ENCODE measurements at regions not wholly inside any gene's neighbourhood (a gene's known extent, or its start where the extent isn't known, plus 50 kb on each side); places are given as distances from the start of the nearest gene placed in this dataset.

GRCh38 chr1:185489406-185489805 is 172.4 kb upstream of the IVNS1ABP start:
- TF ChIP-seq EZH2 (IDR thresholded peaks at IDR 0.05; ENCODE audit: borderline replicate concordance) (no peak), CTCF (IDR thresholded peaks at IDR 0.05; ENCODE audit: poor library complexity) (no peak), EZH2phosphoT487 (IDR thresholded peaks at IDR 0.05; ENCODE audit: low read depth, severe bottlenecking, unreplicated experiment) (no peak)
- no peaks in the 10 kb centered on the region for H3K79me2 ChIP-seq
- H3K27me3 ChIP-seq = no peaks in the 10 kb centered on the region
- no peaks in the 10 kb centered on the region for H3K9me2 ChIP-seq (replicated peaks; ENCODE audit: insufficient read depth)
- no peak overlapping the region for H2AFZ ChIP-seq
- no peak for DNase-seq (ENCODE audit: low spot score)
- no peaks in the 10 kb centered on the region for H4K20me1 ChIP-seq (ENCODE audit: insufficient read depth, poor library complexity, severe bottlenecking)
- H3K27ac ChIP-seq = peak overlapping the region; percentile 78
- no peaks in the 10 kb centered on the region for H3K9me3 ChIP-seq (ENCODE audit: low read depth)
- peaks cover 10% of the 10 kb centered on the region for H3K4me1 ChIP-seq (ENCODE audit: insufficient read depth)
- 81% methylated on average over 3 of the region's 3 CpGs for WGBS (ENCODE audit: low lambda C conversion rate, missing lambda C conversion rate)
- no peak overlapping the region for H3K4me3 ChIP-seq
- H3K4me2 ChIP-seq = peak overlapping the region; percentile 62
- H3K36me3 ChIP-seq (replicated peaks; ENCODE audit: insufficient read depth, low read depth) = no peaks in the 10 kb centered on the region

- peak; percentile 67 for DNase-seq (ENCODE audit: low spot score)
These were observed 171.8 kb upstream of the IVNS1ABP start for GRCh38 chr1:185488808-185489207.

GRCh38 chr1:185487936-185488335 is 170.9 kb upstream of the IVNS1ABP start:
- H3K79me2 ChIP-seq = no peaks in the 10 kb centered on the region
- H3K9me3 ChIP-seq (ENCODE audit: low read depth) = no peaks in the 10 kb centered on the region
- H2AFZ ChIP-seq = no peak overlapping the region
- H3K4me3 ChIP-seq = no peak overlapping the region
- H3K36me3 ChIP-seq (replicated peaks; ENCODE audit: insufficient read depth, low read depth) = no peaks in the 10 kb centered on the region
- peaks cover 10% of the 10 kb centered on the region for H3K4me1 ChIP-seq (ENCODE audit: insufficient read depth)
- DNase-seq (ENCODE audit: low spot score) = no peak
- TF ChIP-seq EZH2phosphoT487 (IDR thresholded peaks at IDR 0.05; ENCODE audit: low read depth, severe bottlenecking, unreplicated experiment) = no peak
- H3K27me3 ChIP-seq = no peaks in the 10 kb centered on the region
- 34% methylated on average over 2 of the region's 2 CpGs for WGBS (ENCODE audit: low lambda C conversion rate, missing lambda C conversion rate)
- H3K27ac ChIP-seq = peak overlapping the region; percentile 78
- H3K4me2 ChIP-seq = peak overlapping the region; percentile 62
- no peaks in the 10 kb centered on the region for H3K9me2 ChIP-seq (replicated peaks; ENCODE audit: insufficient read depth)
- H4K20me1 ChIP-seq (ENCODE audit: insufficient read depth, poor library complexity, severe bottlenecking) = no peaks in the 10 kb centered on the region

More at GRCh38 chr1:185488808-185489207, 171.8 kb upstream of the IVNS1ABP start:
- H3K27ac ChIP-seq = peak overlapping the region; percentile 78
- H3K4me1 ChIP-seq (ENCODE audit: insufficient read depth) = peaks cover 10% of the 10 kb centered on the region
- H3K27me3 ChIP-seq = no peaks in the 10 kb centered on the region
- H3K36me3 ChIP-seq (replicated peaks; ENCODE audit: insufficient read depth, low read depth) = no peaks in the 10 kb centered on the region
- WGBS (ENCODE audit: low lambda C conversion rate, missing lambda C conversion rate) = 43% methylated on average over 4 of the region's 4 CpGs
- no peaks in the 10 kb centered on the region for H3K9me3 ChIP-seq (ENCODE audit: low read depth)
- H3K4me3 ChIP-seq = no peak overlapping the region
- H3K79me2 ChIP-seq = no peaks in the 10 kb centered on the region
- TF ChIP-seq EZH2 (IDR thresholded peaks at IDR 0.05; ENCODE audit: borderline replicate concordance) (no peak), EZH2phosphoT487 (IDR thresholded peaks at IDR 0.05; ENCODE audit: low read depth, severe bottlenecking, unreplicated experiment) (no peak), CTCF (IDR thresholded peaks at IDR 0.05; ENCODE audit: poor library complexity) (no peak)
- no peaks in the 10 kb centered on the region for H3K9me2 ChIP-seq (replicated peaks; ENCODE audit: insufficient read depth)
- no peaks in the 10 kb centered on the region for H4K20me1 ChIP-seq (ENCODE audit: insufficient read depth, poor library complexity, severe bottlenecking)
- no peak overlapping the region for H2AFZ ChIP-seq
- H3K4me2 ChIP-seq = peak overlapping the region; percentile 62

- no peak for DNase-seq (ENCODE audit: low spot score)
- H2AFZ ChIP-seq = no peak overlapping the region
- WGBS (ENCODE audit: low lambda C conversion rate, missing lambda C conversion rate) = 86% methylated on average over 2 of the region's 2 CpGs
These were observed 170.0 kb upstream of the IVNS1ABP start for GRCh38 chr1:185487026-185487425.

More at GRCh38 chr1:185487026-185487425, 170.0 kb upstream of the IVNS1ABP start:
- peaks cover 10% of the 10 kb centered on the region for H3K4me1 ChIP-seq (ENCODE audit: insufficient read depth)
- H3K4me3 ChIP-seq = no peak overlapping the region
- H3K27ac ChIP-seq = peak overlapping the region; percentile 78
- H3K27me3 ChIP-seq = no peaks in the 10 kb centered on the region
- no peaks in the 10 kb centered on the region for H3K36me3 ChIP-seq (replicated peaks; ENCODE audit: insufficient read depth, low read depth)
- no peaks in the 10 kb centered on the region for H3K79me2 ChIP-seq
- H3K4me2 ChIP-seq = no peak overlapping the region
- H3K9me2 ChIP-seq (replicated peaks; ENCODE audit: insufficient read depth) = no peaks in the 10 kb centered on the region
- no peaks in the 10 kb centered on the region for H4K20me1 ChIP-seq (ENCODE audit: insufficient read depth, poor library complexity, severe bottlenecking)
- H3K9me3 ChIP-seq (ENCODE audit: low read depth) = no peaks in the 10 kb centered on the region
- TF ChIP-seq EZH2phosphoT487 (IDR thresholded peaks at IDR 0.05; ENCODE audit: low read depth, severe bottlenecking, unreplicated experiment) (no peak), CTCF (IDR thresholded peaks at IDR 0.05; ENCODE audit: poor library complexity) (no peak), EZH2 (IDR thresholded peaks at IDR 0.05; ENCODE audit: borderline replicate concordance) (no peak)

Measured in hepatocyte (in vitro differentiated cells).